ENCODE measurements at regions not wholly inside any gene's neighbourhood (a gene's known extent, or its start where the extent isn't known, plus 50 kb on each side); places are given as distances from the start of the nearest gene placed in this dataset.

DNA sequence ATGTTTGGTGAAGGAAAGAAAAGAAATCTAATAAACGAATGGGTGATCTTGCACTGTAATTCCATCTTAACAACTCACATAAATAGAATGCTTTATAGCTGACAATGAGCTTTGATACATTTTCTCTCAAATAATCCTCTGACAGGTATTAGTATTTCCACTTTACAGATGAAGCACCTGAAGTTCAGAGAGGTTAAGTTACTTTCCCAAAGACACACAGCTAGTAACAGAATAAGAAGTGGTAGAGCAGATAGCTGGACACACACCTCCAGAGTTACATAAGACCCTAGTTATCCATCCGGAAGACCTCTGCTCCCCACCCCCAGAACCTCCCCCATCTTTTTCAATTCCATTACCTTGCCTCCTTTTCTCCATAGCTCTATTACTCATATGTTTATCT, 213.3 kb upstream of the ZC3H12A start:
- TF ChIP-seq POLR2A (IDR thresholded peaks at IDR 0.05) (no peak), CTCF (IDR thresholded peaks at IDR 0.05) (no peak)
